Activated CD4-positive, CD25-positive, alpha-beta regulatory T cell (primary cell): ENCODE measurements at regions not wholly inside any gene's neighbourhood (a gene's known extent, or its start where the extent isn't known, plus 50 kb on each side); places are given as distances from the start of the nearest gene placed in this dataset.

Experiments used
- DNase-seq, 4 experiments: peaks; one replicate each; lab custom pipeline; 2025; lab: John Stamatoyannopoulos, UW

- no peak for DNase-seq
Measured at GRCh38 chr4:24164054-24164693, 274.3 kb upstream of the PPARGC1A start.

- DNase-seq, result no peak
Measured at GRCh38 chr4:24163314-24163713, 273.5 kb upstream of the PPARGC1A start.

GRCh38 chr4:24160358-24160757 is 270.5 kb upstream of the PPARGC1A start:
- DNase-seq, result no peak

- DNase-seq, result no peak
Measured at GRCh38 chr4:24158031-24158430, 268.2 kb upstream of the PPARGC1A start.

- DNase-seq, result no peak
Measured at GRCh38 chr4:24150034-24150433, 260.2 kb upstream of the PPARGC1A start.

DNA sequence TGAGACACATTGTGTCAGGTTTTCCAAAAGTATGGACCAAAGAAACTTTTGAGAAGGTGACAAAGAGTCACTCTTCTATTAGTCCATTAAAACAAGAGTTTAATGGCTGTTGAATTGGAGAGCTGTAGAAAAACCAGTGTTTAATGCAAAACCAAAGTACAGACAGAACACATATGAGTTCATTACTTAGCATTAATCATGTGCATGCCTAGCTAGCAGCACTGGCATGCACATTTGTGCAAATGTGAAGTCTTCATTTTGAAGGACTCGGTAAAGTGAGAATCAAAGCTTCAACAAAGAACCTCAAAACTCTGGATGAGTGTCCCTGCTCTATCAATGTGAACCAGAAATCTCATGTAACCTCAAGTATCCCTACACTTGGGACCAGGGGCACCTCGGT is 256.3 kb upstream of the PPARGC1A start:
- no peak for DNase-seq

DNA sequence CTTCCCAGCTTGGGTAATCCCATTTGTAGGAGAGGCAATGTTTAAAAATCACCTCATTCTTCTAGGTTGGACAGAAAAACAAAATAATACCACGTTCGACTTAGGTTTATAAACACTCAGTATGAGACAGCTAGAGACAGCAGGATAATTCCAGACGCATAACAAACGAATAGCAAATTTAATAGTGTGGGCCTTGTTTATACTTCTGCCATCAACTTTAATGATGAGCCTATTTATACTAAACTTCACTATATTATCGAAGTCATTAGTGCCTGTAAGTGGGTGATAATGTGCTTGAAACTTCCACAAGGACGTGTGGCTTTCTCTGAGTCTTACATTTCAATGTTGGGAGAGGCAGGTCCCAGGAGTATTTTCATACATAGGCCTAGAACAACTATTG is 255.7 kb upstream of the PPARGC1A start:
- DNase-seq, result no peak

DNA sequence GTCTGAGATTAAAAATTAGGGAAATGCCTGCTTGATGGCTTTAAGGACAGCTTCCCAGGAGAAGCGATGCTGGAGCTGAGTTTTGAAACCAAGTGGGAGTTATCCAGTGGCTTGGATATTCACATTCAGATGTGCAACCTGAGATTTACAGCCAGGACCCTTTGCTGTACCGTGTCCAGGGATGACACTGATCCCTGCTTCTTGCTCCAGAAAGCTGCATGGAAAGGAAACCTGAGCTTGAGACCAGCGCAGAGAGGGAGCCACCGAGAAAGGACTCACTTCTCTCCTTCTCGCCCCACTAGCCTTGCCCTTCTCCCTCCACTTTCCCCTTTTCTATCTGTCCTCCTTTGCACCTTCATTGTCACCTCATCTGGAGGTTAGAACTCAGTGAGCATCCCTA is 254.5 kb upstream of the PPARGC1A start:
- no peak for DNase-seq

- no peak for DNase-seq
Measured at GRCh38 chr4:24143741-24144140, 253.9 kb upstream of the PPARGC1A start.

DNA sequence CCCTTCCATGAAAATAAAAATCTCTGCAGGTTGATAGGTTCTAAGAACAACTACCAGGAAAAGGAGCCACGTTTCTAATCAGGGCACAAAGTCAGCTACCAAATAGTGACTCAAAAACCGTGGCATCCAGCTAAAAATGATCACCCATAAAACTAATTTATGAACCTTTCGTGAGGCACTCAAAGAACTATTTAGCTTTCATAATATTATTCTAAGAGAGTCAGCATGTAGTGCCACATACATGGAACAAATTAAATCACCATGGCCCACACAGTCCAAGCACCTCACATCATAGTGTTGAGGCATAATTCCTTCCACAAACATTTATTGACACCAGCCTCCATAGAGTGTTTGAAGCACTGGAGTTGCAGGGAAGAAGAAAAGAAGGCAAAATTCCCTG is 252.0 kb upstream of the PPARGC1A start:
- DNase-seq, result no peak

DNA sequence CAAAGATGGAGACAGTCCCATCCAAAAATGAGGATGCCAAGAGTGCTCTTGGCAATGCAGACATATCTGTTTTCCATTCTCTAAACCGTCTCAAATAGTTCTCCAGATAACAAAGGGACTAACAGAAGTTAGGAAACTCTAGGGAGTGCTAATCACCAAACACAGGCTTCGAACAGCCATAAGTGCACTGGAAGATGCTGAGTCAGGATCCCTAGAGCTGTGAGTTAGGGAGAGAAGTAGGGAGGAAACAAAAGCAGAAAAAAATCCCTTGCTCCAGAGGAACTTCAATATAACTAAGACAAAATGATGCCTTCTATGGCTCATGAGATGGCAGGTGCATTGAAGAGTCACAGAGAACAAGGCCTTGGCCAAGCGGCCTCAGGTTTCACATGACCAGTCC is 251.0 kb upstream of the PPARGC1A start:
- no peak for DNase-seq

DNA sequence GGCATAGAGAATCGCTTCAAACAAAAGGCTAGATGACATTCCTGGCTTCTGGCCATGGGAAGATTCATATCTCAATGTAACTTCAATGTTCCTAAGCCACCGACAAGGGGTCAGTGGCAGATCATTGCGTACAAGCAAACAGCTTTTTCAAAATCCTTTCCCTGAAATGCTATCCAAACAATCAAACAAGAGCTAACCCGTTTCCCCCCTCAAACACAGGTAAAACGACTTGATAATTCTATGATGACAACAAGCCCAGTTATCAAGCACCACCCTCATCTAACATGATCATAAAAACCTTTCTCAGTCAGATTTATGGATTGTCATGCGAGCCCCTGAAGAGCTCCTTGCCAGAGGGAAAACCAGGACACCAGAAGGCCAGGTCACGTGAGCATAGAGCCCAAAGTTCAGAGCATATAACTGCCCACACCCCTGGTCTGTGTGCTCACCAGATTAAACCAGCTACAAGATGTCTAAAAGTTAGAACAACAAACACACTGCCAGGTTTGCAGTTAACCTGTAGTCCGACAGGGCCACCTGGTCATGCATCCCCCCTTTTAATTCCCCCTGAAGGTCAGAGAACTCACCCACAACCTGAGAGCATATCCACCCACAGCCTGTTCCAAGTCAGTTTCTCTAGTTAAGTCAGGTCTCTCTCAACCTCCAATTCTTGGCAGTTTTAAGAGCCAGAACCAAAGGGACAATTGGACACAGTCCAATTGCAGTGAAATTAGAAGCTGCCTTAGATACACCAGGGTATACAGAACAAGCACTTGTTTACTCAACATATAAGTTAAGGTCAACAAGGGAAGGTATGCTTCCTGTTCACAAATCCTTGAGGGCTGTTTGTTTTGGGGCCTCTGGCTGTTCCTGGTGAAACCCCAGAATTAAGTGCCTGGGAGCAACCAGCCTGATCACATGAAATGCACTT is 248.1 kb upstream of the PPARGC1A start:
- DNase-seq, result no peak

- no peak for DNase-seq
Measured at GRCh38 chr4:24131954-24132673, 242.3 kb upstream of the PPARGC1A start.

DNA sequence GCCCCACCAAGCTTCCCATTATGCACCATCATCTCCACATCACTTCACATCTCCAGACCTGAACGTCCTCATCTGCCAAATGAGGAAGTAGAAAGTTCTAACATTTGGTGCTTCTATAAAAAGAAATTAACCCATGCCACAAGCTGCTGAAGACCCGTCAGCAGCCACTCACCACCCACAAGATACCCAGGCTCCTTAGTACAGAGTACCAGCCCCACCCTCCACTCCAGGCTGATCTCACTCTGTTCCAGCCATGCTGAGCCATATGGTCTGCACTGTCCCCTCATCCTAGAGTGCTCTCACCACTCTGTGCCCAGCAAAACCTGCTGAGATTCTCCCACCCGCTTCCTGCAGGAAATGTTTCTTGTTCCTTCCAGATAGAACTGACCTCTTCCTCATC is 240.8 kb upstream of the PPARGC1A start:
- no peak for DNase-seq

GRCh38 chr4:24126776-24127175 is 236.9 kb upstream of the PPARGC1A start:
- no peak for DNase-seq

DNA sequence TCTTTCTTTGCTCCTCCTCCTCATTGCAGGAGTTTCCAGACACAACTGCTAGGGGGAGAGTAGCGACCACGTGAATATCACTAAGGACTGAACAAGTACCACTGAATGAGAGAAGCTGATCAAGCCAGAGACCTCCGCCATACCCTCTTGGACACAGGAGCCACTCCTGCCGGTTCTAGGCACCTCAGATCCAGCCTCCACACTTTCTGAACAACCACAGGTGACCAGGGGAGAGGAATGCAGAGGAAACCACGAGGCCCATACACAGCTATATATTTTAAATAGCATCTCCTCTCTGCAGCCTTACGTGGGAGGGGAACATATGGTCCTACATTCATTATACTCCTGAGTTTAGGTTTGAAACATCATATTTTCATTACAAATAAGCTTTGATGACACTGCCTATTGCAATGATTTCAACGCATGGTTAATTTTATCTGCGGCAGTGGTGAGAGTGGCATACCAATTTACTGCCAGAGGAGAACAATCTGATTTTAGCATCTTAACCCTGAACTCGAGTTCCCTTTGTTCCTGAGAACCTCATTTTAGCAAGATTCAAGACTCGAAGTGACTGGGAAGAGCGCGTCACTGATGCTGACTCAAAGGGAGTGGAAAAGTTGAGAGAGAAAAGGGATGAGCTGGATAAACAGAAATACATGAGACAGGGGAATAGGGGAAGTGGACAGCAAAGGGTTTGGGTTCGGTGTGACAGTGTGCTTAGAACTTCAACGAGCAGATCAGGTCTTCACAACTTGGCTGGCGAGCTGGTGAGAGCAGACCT is 231.7 kb upstream of the PPARGC1A start:
- DNase-seq, result no peak

GRCh38 chr4:24117975-24118374 is 228.1 kb upstream of the PPARGC1A start:
- DNase-seq, result no peak

GRCh38 chr4:24116107-24116506 is 226.3 kb upstream of the PPARGC1A start:
- DNase-seq, result no peak

- no peak for DNase-seq
Measured at GRCh38 chr4:24114919-24115500, 225.2 kb upstream of the PPARGC1A start.

DNA sequence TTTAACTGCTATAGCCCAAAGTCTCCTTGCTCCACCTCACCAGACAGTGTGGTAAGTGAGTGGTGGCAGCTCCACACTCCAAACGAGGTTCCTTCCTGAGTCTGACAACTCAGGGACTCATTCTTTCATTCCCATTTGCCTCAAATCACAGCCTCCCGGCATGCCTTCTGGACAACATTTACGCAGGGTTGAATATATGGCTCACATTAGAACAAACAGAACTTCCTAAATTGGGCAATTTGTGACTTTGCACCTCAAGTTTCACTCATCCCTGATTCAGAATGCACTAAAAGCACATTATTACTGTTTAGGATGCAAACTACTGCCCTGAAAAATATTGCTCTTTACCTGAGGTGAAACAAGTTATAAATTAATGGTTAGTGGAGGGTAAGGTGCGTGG is 224.6 kb upstream of the PPARGC1A start:
- no peak for DNase-seq

DNA sequence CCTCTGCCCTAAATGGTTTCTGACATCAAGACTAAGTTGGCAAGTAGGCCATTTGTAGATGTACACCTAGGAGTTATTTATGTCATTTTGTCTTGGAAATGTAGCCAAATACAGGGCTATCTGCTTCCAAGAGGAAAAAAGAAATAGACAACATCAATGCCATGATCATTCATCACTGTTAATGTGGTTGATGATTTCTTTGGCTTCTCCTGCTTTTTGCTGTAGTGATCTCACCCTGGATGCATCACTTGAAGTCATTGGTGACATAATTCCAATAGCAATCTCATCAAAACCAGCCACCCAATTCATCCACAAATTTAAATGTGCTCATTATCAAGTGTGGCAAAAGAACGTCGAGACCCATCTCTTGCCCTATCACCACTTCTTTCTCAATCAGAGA is 222.6 kb upstream of the PPARGC1A start:
- DNase-seq, result no peak

- no peak for DNase-seq
Measured at GRCh38 chr4:24108567-24108966, 218.7 kb upstream of the PPARGC1A start.
